K562 (cell line): ENCODE measurements at regions not wholly inside any gene's neighbourhood (a gene's known extent, or its start where the extent isn't known, plus 50 kb on each side); places are given as distances from the start of the nearest gene placed in this dataset.

ENCODE experiments used
- ATAC-seq: fragments of 200-7000 bp; cut with Tn5 transposase; 3 replicates; pipeline ENCODE4 v1.9.1; 2020; ENCODE audit warnings: moderate library complexity
- BruUV-seq: library from RNA; stranded (reverse); fragments of 400-500 nt; replicated peaks from 2 replicates; lab custom pipeline; 2021; lab: Mats Ljungman, UMichigan
- CTCF ChIA-PET: fragments of 300-600 bp; formaldehyde crosslinking; extraction: SDS; loops from one replicate; lab custom pipeline; 2021; ENCODE audit warnings: low intra/inter-chr PET ratio; lab: Yijun Ruan, JAX
- POLR2A ChIA-PET: fragments of 300-600, 350-650 bp; sonication (Branson Sonifier 250); formaldehyde crosslinking; extraction: SDS; loops from one replicate; lab custom pipeline; 2021; ENCODE audit warnings: antibody characterized with exemption, inconsistent platforms; lab: Yijun Ruan, JAX
- DNase-seq, 4 experiments: peaks; one replicate each; pipeline versions ENCODE4 v3.0.0 to v3.0.0-alpha.2; 2011 to 2018; ENCODE audit warnings: low spot score in 3 of 4, mixed read lengths in 3 of 4; ENCODE audit errors: extremely low read depth in 1 of 4
- FAIRE-seq: peaks from 2 replicates; lab custom pipeline; 2011; peaks lifted over from hg19 to GRCh38; lab: Jason Lieb, UNC
- H2AFZ ChIP-seq: 2 replicates; pipeline ENCODE4 v1.6.0; 2011; ENCODE audit warnings: low read depth, low read length, control low read depth, inconsistent platforms
- H3K27ac ChIP-seq: fragments of 200-600 bp; 3 replicates; pipeline ENCODE4 v1.8.0; 2011; ENCODE audit warnings: low read depth, mild to moderate bottlenecking, control low read depth, inconsistent platforms, low read length, moderate library complexity, mixed read lengths; ENCODE audit errors: extremely low read depth
- H3K27me3 ChIP-seq, 2 experiments: fragments of 300-600 bp in 1 of 2; 2 replicates in 1 of 2; 3 replicates in 1 of 2; pipeline versions ENCODE4 v1.6.0 to v1.8.0; 2011; ENCODE audit warnings: inconsistent platforms in 2 of 2, low read length in 2 of 2, mild to moderate bottlenecking in 1 of 2, mixed read lengths in 1 of 2, moderate library complexity in 1 of 2; ENCODE audit not compliant: control insufficient read depth in 2 of 2, insufficient read depth in 2 of 2
- H3K36me3 ChIP-seq: fragments of 300-600 bp; 3 replicates; pipeline ENCODE4 v1.8.0; 2011; ENCODE audit warnings: mild to moderate bottlenecking, low read length, inconsistent platforms; ENCODE audit not compliant: control insufficient read depth, insufficient read depth
- H3K4me1 ChIP-seq, 2 experiments: fragments of 200-600 bp in 1 of 2; replicated peaks in 1 of 2; 2 replicates in 1 of 2; 3 replicates in 1 of 2; pipeline versions ENCODE4 v1.5.1 to v1.8.0; 2011; ENCODE audit warnings: inconsistent platforms in 2 of 2, low read length in 2 of 2, mild to moderate bottlenecking in 1 of 2, mixed read lengths in 1 of 2, moderate library complexity in 1 of 2; ENCODE audit not compliant: control insufficient read depth in 2 of 2, insufficient read depth in 2 of 2
- H3K4me2 ChIP-seq: 2 replicates; pipeline ENCODE4 v1.6.1; 2011; ENCODE audit warnings: low read length, control low read depth, inconsistent platforms, mixed read lengths; ENCODE audit not compliant: insufficient read depth
- H3K4me3 ChIP-seq: fragments of 200-600 bp; sonication (generic), shearing (Covaris generic); 2 replicates; pipeline ENCODE4 v1.5.1; 2016; ENCODE audit warnings: control low read depth, inconsistent platforms
- H3K79me2 ChIP-seq: fragments of 200-600 bp; 3 replicates; pipeline ENCODE4 v1.8.0; 2011; ENCODE audit warnings: low read length, inconsistent platforms; ENCODE audit not compliant: control insufficient read depth, insufficient read depth
- H3K9ac ChIP-seq, 2 experiments: 2 replicates each; pipeline versions ENCODE4 v1.6.0 to v1.6.1; 2011; ENCODE audit warnings: low read depth in 2 of 2, low read length in 2 of 2, control low read depth in 1 of 2, inconsistent platforms in 1 of 2, mild to moderate bottlenecking in 1 of 2, mixed read lengths in 1 of 2; ENCODE audit not compliant: insufficient read depth in 1 of 2
- H3K9me1 ChIP-seq: one replicate; pipeline ENCODE4 v1.6.0; 2011; ENCODE audit warnings: inconsistent platforms, mild to moderate bottlenecking, low read length, moderate library complexity; ENCODE audit not compliant: control insufficient read depth, insufficient read depth
- H3K9me3 ChIP-seq: replicated peaks from 2 replicates; pipeline ENCODE4 v1.5.1; 2011; ENCODE audit warnings: low read depth, low read length, inconsistent platforms; ENCODE audit not compliant: control insufficient read depth, insufficient read depth
- H4K20me1 ChIP-seq: replicated peaks from 2 replicates; pipeline ENCODE4 v1.6.1; 2011; ENCODE audit warnings: low read length, inconsistent platforms, mixed read lengths; ENCODE audit not compliant: control insufficient read depth, insufficient read depth
- EWSR1 ChIP-seq: fragments of 450-650 bp; IDR thresholded peaks from 2 replicates; pipeline ENCODE4 v1.6.1; 2018; ENCODE audit warnings: borderline replicate concordance, mild to moderate bottlenecking, low read depth, moderate library complexity; ENCODE audit not compliant: partially characterized antibody
- GATAD2B ChIP-seq: fragments of 450-650 bp; IDR thresholded peaks from 2 replicates; pipeline ENCODE4 v1.6.1; 2017; ENCODE audit warnings: mild to moderate bottlenecking, borderline replicate concordance
- HOXB6 ChIP-seq: fragments of 250-450 bp; sonication (Bioruptor Pico); IDR thresholded peaks from 2 replicates; pipeline ENCODE4 v1.5.1; 2022; ENCODE audit warnings: mild to moderate bottlenecking, borderline replicate concordance
- KLF1 ChIP-seq: fragments of 450-650 bp; IDR thresholded peaks from 2 replicates; pipeline ENCODE4 v1.6.1; 2016; ENCODE audit warnings: missing genetic modification characterization, missing compliant biosample characterization
- MAFK ChIP-seq: IDR thresholded peaks from 2 replicates; pipeline ENCODE4 v1.6.1; 2011; ENCODE audit warnings: low read length, improper control_type of control experiment
- NELFE ChIP-seq: IDR thresholded peaks from 2 replicates; pipeline ENCODE4 v1.6.1; 2011; ENCODE audit warnings: mild to moderate bottlenecking; ENCODE audit not compliant: insufficient read depth, insufficient read length
- NFIC ChIP-seq: fragments of 450-650 bp; IDR thresholded peaks from 2 replicates; pipeline ENCODE4 v1.6.1; 2017; ENCODE audit warnings: mild to moderate bottlenecking, inconsistent platforms
- PHF8 ChIP-seq: fragments of 200-600 bp; sonication (generic); IDR thresholded peaks from 2 replicates; pipeline ENCODE4 v1.6.1; 2012; ENCODE audit warnings: mixed run types, mild to moderate bottlenecking, inconsistent platforms, low read length, moderate library complexity, borderline replicate concordance
- RFX5 ChIP-seq: IDR thresholded peaks from 2 replicates; pipeline ENCODE4 v1.6.1; 2011; ENCODE audit warnings: low read depth, mild to moderate bottlenecking, improper control_type of control experiment, low read length
- SNRNP70 ChIP-seq: fragments of 200-400 bp; formaldehyde crosslinking; optimal IDR thresholded peaks from 2 replicates; pipeline ENCODE3; 2017; ENCODE audit warnings: low read depth, low read length
- ZNF445 ChIP-seq: fragments of 250-450 bp; sonication (Bioruptor Pico); IDR thresholded peaks from 2 replicates; pipeline ENCODE4 v1.4.0; 2020; ENCODE audit warnings: low read depth, mild to moderate bottlenecking, moderate library complexity
- ZSCAN32 ChIP-seq: fragments of 450-650 bp; formaldehyde crosslinking; IDR thresholded peaks from 2 replicates; pipeline ENCODE4 v1.4.0; 2020; ENCODE audit warnings: mild to moderate bottlenecking, moderate library complexity
- WGBS: fragments of 100-300 bp; shearing (Covaris generic); methylation state at CpG from one replicate; pipeline ENCODE4 v1.1.6; 2016; ENCODE audit warnings: low coverage, mixed read lengths; ENCODE audit not compliant: insufficient coverage; ENCODE audit errors: missing lambda C conversion rate; 5-methylcytosine and 5-hydroxymethylcytosine counted together
- in situ Hi-C: fragments of 300-500 bp; cut with MboI; formaldehyde crosslinking; loops from 4 replicates; pipeline ENCODE4 v1.15.0; 2018; ENCODE audit warnings: inconsistent platforms, mixed read lengths
- intact Hi-C: fragments of 100-400 bp; cut with micrococcal nuclease; formaldehyde crosslinking; loops from 2 replicates; pipeline ENCODE4 v1.14.2; 2022
- TF ChIP-seq, protein P1 (sequence below): sonication (generic); formaldehyde crosslinking; IDR thresholded peaks from 2 replicates; pipeline ENCODE4 v1.8.1; 2022; ENCODE audit warnings: missing genetic modification reagents
- TF ChIP-seq, protein P2 (sequence below): fragments of 250-450 bp; sonication (Bioruptor Pico); IDR thresholded peaks from 2 replicates; pipeline ENCODE4 v1.9.0; 2021; ENCODE audit warnings: mild to moderate bottlenecking
- TF ChIP-seq, protein P3 (sequence below): IDR thresholded peaks from 2 replicates; pipeline ENCODE4 v1.6.1; 2014; ENCODE audit warnings: antibody characterized with exemption

DNA sequence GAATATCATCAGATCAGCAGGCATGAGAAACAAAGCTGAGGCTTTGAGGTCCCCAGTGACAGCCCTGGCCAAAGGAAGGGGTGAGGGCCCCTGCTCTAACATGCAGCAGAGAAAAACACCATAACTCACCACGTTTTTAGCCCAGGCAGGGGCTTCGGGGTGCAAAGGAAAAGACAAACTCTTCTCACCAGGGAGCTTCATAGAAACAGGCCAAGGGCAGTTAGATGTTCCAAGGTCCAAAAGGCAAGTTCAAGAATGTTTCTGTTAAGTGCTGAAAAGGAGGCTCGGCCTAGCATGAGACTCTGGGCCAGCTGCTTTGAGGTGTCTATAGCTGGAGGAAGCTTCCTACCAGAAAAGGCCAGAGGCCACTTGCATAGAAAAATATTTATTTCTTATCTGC is 608.4 kb upstream of the CFAP20DC start:
- in situ Hi-C loops (no loop called here), intact Hi-C loops (no loop called here)
- Histone ChIP-seq H4K20me1 (no peaks in the 10 kb centered on the region), H3K79me2 (no peaks in the 10 kb centered on the region), H3K9me3 (no peaks in the 10 kb centered on the region), H3K9ac (no peak overlapping the region), H3K27me3 (no peaks in the 10 kb centered on the region), H3K4me2 (no peak overlapping the region), H3K36me3 (no peaks in the 10 kb centered on the region), H3K27ac (no peak overlapping the region), H2AFZ (no peak overlapping the region), H3K4me1 (no peaks in the 10 kb centered on the region), H3K4me3 (no peak overlapping the region), H3K9me1 (no peaks in the 10 kb centered on the region)
- CTCF ChIA-PET, result no interaction called here
- no TSS peak for BruUV-seq
- 0% methylated on average over 3 of the region's 3 CpGs for WGBS
- ATAC-seq (no peak), DNase-seq (no peak), FAIRE-seq (no peak)
- TF ChIP-seq GATAD2B (no peak), EWSR1 (no peak), KLF1 (tag) (no peak), NFIC (no peak), NELFE (no peak), MAFK (no peak)
- POLR2A ChIA-PET, result no interaction called here

DNA sequence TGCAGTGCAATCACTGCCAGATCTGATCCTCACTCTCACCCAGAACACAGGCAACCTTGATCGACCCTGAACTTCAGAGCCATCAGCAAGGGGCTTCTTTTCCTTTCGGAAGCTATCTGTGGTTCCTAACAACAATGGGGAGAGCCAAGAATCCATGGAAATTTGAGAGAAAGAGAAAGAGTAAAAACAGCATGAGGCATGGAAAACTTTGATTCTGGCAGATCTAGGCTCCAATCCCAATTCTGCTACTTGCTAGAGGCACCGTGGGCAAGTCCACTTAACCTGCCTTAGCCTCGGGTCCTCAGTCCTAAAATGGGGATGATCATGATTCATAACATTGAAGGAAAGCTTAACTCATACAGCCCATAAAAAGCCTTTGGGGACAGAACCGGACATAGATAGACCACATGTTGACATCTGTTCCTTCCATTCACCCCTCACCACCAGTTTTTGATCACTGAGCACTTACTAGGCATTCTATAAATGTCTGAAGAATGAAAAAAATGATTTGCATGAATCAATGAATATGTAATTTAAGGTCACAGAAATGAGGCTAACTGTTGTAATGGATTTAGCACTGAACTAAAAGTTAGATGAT is 605.7 kb upstream of the CFAP20DC start:
- Histone ChIP-seq H4K20me1 (no peaks in the 10 kb centered on the region), H3K36me3 (no peaks in the 10 kb centered on the region), H3K9ac (no peak overlapping the region), H3K9me1 (no peaks in the 10 kb centered on the region), H2AFZ (no peak overlapping the region), H3K27ac (no peak overlapping the region), H3K79me2 (no peaks in the 10 kb centered on the region), H3K4me1 (no peaks in the 10 kb centered on the region), H3K4me3 (no peak overlapping the region), H3K9me3 (no peaks in the 10 kb centered on the region), H3K4me2 (no peak overlapping the region), H3K27me3 (no peaks in the 10 kb centered on the region)
- FAIRE-seq (no peak), DNase-seq (no peak), ATAC-seq (no peak)
- ChIA-PET CTCF (no interaction called here), POLR2A (no interaction called here)
- in situ Hi-C loops (no loop called here), intact Hi-C loops (no loop called here)
- WGBS, result 5% methylated on average over 5 of the region's 5 CpGs
- no TSS peak for BruUV-seq
- TF ChIP-seq, protein P1, sequence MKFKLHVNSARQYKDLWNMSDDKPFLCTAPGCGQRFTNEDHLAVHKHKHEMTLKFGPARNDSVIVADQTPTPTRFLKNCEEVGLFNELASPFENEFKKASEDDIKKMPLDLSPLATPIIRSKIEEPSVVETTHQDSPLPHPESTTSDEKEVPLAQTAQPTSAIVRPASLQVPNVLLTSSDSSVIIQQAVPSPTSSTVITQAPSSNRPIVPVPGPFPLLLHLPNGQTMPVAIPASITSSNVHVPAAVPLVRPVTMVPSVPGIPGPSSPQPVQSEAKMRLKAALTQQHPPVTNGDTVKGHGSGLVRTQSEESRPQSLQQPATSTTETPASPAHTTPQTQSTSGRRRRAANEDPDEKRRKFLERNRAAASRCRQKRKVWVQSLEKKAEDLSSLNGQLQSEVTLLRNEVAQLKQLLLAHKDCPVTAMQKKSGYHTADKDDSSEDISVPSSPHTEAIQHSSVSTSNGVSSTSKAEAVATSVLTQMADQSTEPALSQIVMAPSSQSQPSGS (CRISPR knock-in tag), result no peak
- TF ChIP-seq HOXB6 (CRISPR knock-in tag), result no peak
- no peak for TF ChIP-seq ZNF445 (CRISPR knock-in tag)
- TF ChIP-seq SNRNP70, result no peak
- no peak for TF ChIP-seq ZSCAN32 (CRISPR knock-in tag)
- TF ChIP-seq, protein P2, sequence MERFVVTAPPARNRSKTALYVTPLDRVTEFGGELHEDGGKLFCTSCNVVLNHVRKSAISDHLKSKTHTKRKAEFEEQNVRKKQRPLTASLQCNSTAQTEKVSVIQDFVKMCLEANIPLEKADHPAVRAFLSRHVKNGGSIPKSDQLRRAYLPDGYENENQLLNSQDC (CRISPR knock-in tag), result no peak
- TF ChIP-seq, protein P3, sequence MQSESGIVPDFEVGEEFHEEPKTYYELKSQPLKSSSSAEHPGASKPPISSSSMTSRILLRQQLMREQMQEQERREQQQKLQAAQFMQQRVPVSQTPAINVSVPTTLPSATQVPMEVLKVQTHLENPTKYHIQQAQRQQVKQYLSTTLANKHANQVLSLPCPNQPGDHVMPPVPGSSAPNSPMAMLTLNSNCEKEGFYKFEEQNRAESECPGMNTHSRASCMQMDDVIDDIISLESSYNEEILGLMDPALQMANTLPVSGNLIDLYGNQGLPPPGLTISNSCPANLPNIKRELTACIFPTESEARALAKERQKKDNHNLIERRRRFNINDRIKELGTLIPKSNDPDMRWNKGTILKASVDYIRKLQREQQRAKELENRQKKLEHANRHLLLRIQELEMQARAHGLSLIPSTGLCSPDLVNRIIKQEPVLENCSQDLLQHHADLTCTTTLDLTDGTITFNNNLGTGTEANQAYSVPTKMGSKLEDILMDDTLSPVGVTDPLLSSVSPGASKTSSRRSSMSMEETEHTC, result no peak
- TF ChIP-seq PHF8, result no peak
- TF ChIP-seq RFX5, result no peak
